ENCODE measurements at regions not wholly inside any gene's neighbourhood (a gene's known extent, or its start where the extent isn't known, plus 50 kb on each side); places are given as distances from the start of the nearest gene placed in this dataset.
A peak's percentile ranks its signal among the peaks of the same experiment; 100 is the strongest.

DNA sequence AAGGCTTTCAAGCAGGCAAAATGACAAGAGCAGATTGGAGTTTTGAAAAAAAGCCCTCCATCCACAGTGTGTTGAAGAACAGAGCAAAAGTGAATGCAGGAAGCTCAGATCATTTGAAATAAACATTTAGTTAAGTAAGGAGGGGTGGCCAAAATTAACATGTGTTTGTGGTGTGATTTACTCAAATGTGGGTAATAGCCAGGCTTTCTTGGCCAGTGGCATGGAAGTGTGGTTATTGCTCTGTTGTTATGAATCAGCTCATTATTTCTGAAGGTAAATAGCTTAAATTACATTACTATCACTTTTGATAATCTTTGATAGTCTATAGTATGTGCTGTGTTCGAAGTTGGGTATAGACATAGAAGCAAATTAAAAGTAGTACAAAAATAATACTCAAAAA is 485.9 kb downstream of the LMO4 start:
- no peak overlapping the region for H3K4me3 ChIP-seq (ENCODE audit: low read depth, low read length)
- no peak for DNase-seq (ENCODE audit: low read depth)
- TF ChIP-seq, protein P1, sequence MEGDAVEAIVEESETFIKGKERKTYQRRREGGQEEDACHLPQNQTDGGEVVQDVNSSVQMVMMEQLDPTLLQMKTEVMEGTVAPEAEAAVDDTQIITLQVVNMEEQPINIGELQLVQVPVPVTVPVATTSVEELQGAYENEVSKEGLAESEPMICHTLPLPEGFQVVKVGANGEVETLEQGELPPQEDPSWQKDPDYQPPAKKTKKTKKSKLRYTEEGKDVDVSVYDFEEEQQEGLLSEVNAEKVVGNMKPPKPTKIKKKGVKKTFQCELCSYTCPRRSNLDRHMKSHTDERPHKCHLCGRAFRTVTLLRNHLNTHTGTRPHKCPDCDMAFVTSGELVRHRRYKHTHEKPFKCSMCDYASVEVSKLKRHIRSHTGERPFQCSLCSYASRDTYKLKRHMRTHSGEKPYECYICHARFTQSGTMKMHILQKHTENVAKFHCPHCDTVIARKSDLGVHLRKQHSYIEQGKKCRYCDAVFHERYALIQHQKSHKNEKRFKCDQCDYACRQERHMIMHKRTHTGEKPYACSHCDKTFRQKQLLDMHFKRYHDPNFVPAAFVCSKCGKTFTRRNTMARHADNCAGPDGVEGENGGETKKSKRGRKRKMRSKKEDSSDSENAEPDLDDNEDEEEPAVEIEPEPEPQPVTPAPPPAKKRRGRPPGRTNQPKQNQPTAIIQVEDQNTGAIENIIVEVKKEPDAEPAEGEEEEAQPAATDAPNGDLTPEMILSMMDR (IDR thresholded peaks at IDR 0.05; ENCODE audit: insufficient read depth, low read depth, low read length) = no peak

DNA sequence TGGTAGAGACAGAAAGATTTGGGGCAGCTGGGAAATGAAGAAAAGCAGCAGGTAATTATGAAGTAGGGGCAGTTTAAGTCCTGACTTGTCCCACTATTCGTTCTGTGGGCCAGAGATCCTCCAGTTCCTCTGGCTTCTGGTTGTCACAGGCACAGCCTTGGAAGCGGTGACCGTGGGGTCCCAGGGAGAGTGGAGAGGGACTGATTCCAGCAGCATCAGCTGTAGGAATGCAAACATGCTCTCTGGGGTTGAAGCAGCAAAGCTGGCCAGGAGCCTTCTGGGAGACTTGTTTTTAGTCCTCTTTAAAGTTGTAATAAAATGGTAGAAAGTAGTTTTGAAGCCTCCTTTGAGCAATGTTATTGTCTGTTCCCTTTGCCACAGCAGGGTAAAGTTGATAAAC is 488.0 kb downstream of the LMO4 start:
- no peak overlapping the region for H3K4me3 ChIP-seq (ENCODE audit: low read depth, low read length)
- TF ChIP-seq, protein P1 (IDR thresholded peaks at IDR 0.05; ENCODE audit: insufficient read depth, low read depth, low read length) = no peak
- peak; percentile 31 for DNase-seq (ENCODE audit: low read depth)

DNA sequence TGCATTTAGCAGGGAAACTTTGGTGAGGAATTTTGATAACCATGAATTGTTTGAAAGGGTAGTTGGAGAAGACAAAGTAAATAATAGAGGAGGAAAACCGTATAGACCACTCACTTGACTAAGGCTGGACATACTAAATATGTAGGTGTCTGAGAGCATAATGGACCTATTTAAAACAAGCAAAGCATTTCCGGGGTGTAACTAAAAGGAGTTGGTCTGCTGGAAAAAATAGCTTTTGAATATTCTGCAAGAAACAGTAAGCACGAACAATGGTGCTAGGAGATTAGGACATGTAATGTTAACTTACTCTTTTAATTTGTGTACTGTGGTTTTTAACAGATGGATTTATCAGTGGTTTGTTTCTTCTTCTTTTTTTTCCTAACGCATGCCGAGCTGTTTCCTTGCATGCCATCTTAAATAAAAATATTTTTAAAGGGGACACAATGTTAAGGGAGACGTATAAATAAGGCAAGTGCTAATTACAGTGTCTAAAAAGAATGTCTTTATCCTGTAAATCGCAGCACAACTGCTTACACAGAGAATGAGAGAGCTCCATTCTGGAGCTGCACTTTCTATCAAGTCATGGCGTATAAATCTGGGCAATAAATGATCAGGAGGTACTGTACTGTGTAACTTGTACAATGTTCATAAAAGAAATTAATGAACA is 492.1 kb downstream of the LMO4 start:
- no peak overlapping the region for H3K4me3 ChIP-seq (ENCODE audit: low read depth, low read length)
- TF ChIP-seq, protein P1 (IDR thresholded peaks at IDR 0.05; ENCODE audit: insufficient read depth, low read depth, low read length) = no peak
- DNase-seq (ENCODE audit: low read depth) = no peak

DNA sequence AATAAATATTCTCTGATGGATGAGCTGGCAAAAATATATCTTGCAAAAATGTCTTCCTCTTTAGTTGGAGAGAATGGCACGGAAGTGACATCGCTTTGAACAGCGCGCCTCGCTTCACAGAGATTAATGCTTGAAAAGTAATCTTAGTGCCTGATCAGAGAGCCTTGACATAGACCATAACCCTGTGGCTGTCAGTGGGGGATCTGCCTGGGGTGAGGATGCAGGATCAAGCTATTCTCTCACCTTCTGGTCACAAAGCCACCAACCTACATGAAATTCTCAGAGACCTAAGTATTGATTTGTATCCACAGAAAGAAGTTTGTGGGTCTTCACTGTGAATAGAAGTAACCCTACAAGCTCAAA is 492.6 kb downstream of the LMO4 start:
- DNase-seq (ENCODE audit: low read depth) = no peak
- TF ChIP-seq, protein P1 (IDR thresholded peaks at IDR 0.05; ENCODE audit: insufficient read depth, low read depth, low read length) = no peak
- H3K4me3 ChIP-seq (ENCODE audit: low read depth, low read length) = no peak overlapping the region

DNA sequence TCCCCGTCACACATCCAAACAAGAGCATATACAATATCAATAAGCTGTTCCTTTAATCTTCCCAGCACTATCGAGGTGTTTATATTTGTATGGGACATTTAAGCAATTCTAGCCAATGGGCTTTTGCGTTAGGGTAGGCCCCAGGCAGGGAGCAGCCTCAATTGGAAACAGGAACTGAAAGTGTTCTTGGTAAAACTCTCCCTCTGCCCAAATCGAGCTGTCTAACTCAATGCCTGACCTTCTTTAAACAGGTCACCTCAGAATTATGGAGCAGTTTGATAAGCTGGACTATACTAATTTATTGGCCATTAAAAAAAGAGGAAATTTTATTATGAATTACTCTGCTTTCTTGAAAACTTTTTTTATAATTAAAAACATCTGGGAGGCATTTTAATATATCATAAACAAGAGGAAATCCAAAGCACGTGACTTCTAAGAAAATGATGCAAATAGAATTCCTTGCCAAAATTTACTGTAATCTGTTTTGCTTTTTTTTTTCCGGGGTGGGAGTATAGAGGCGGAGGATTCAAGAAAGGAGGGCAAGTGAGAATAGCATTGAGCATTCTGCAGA is 498.1 kb downstream of the LMO4 start:
- peak overlapping the region; percentile 8 for H3K4me3 ChIP-seq (ENCODE audit: low read depth, low read length)
- DNase-seq (ENCODE audit: low read depth) = peak; percentile 88
- TF ChIP-seq, protein P1 (IDR thresholded peaks at IDR 0.05; ENCODE audit: insufficient read depth, low read depth, low read length) = no peak

DNA sequence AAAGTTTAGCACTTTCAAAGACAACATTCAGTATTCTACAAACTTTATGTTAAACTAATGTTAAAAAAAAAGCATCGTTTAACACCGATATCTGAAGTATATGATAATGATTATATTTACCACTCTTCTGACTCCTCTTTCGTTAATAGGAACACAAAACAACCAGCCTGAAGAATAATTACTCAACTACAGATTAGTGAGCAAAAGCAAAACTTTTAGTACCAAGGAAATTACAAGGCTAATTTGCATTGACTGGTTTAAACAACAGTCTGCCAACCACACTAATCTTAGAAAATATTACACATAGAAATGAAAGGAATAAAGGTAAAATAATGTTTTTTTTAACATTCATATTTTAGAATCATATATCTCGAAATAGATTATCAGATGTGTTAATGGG is 500.7 kb downstream of the LMO4 start:
- no peak for DNase-seq (ENCODE audit: low read depth)
- TF ChIP-seq, protein P1 (IDR thresholded peaks at IDR 0.05; ENCODE audit: insufficient read depth, low read depth, low read length) = no peak
- no peak overlapping the region for H3K4me3 ChIP-seq (ENCODE audit: low read depth, low read length)
